Suprapubic skin (tissue), 3 donors: ENCODE measurements at regions not wholly inside any gene's neighbourhood (a gene's known extent, or its start where the extent isn't known, plus 50 kb on each side); places are given as distances from the start of the nearest gene placed in this dataset.
"Not testable (repeated sequence)": the region's sequence is repeated elsewhere in the genome, so short reads cannot be mapped to it uniquely, and the experiment has no call there.

Experiments used
- EP300 ChIP-seq: sonication (generic); formaldehyde crosslinking; IDR thresholded peaks from one replicate; pipeline ENCODE4 v1.6.1; 2017; ENCODE audit warnings: antibody characterized with exemption
- POLR2A ChIP-seq, 2 donors: fragments of 450-650 bp; IDR thresholded peaks; one replicate each; pipeline ENCODE4 v1.6.1; 2017; ENCODE audit warnings: antibody characterized with exemption in 2 of 2, mild to moderate bottlenecking in 2 of 2, moderate library complexity in 2 of 2
- TF ChIP-seq, protein P1 (sequence below), 2 donors: fragments of 200-600 bp in 1 of 2; fragments of 450-650 bp in 1 of 2; sonication (generic) in 1 of 2; IDR thresholded peaks; one replicate each; pipeline ENCODE4 v1.5.1; 2016 to 2019; ENCODE audit warnings: antibody characterized with exemption in 2 of 2, mild to moderate bottlenecking in 1 of 2, moderate library complexity in 1 of 2

DNA sequence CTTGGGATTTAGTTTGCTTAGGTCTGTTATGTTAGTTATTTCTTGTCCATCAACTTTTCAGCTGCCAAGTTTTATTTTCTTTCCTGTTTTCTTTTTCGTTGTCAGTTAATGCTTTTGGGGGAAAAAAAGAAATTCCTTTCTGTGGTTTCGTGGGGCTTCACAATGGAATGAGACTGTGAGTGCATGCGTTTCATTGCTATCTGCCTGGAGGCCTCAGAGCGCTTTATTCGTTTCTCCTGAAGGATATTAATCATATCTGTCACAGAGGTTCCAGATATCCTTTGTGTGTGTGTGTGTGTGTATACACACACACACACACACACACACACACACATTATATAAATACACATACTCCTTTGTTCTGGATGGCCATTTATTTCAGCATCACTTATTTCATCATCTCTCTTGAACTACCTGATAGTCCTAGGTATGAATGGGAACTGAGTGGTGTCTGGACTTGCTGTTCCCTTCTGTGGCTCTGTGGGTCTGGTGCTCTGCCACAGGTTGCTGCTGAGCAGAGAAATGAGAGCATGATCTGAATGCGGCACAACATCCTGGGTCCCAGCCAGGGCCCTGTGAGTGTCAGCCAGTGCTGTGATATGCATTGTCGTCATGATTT lies 66.9 kb upstream of the ADORA2B start:
- not testable (repeated sequence) for TF ChIP-seq POLR2A (IDR thresholded peaks at IDR 0.05); EP300
- TF ChIP-seq, protein P1, sequence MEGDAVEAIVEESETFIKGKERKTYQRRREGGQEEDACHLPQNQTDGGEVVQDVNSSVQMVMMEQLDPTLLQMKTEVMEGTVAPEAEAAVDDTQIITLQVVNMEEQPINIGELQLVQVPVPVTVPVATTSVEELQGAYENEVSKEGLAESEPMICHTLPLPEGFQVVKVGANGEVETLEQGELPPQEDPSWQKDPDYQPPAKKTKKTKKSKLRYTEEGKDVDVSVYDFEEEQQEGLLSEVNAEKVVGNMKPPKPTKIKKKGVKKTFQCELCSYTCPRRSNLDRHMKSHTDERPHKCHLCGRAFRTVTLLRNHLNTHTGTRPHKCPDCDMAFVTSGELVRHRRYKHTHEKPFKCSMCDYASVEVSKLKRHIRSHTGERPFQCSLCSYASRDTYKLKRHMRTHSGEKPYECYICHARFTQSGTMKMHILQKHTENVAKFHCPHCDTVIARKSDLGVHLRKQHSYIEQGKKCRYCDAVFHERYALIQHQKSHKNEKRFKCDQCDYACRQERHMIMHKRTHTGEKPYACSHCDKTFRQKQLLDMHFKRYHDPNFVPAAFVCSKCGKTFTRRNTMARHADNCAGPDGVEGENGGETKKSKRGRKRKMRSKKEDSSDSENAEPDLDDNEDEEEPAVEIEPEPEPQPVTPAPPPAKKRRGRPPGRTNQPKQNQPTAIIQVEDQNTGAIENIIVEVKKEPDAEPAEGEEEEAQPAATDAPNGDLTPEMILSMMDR (IDR thresholded peaks at IDR 0.05): not testable (repeated sequence)
